Peyer's patch (tissue), 4 donors: ENCODE measurements at regions not wholly inside any gene's neighbourhood (a gene's known extent, or its start where the extent isn't known, plus 50 kb on each side); places are given as distances from the start of the nearest gene placed in this dataset.

Experiments
- POLR2A ChIP-seq, 2 donors: fragments of 450-650 bp; IDR thresholded peaks; one replicate each; pipeline ENCODE4 v1.5.1; 2017; ENCODE audit warnings: antibody characterized with exemption in 2 of 2, mild to moderate bottlenecking in 2 of 2, moderate library complexity in 2 of 2
- TF ChIP-seq, protein P1 (sequence below), 6 experiments: fragments of 450-650 bp in 4 of 6; fragments of 200-600 bp in 2 of 6; sonication (generic) in 1 of 6; IDR thresholded peaks; one replicate each; pipeline ENCODE4 v1.5.1; 2017 to 2019; ENCODE audit warnings: antibody characterized with exemption in 6 of 6, mild to moderate bottlenecking in 3 of 6, moderate library complexity in 1 of 6

DNA sequence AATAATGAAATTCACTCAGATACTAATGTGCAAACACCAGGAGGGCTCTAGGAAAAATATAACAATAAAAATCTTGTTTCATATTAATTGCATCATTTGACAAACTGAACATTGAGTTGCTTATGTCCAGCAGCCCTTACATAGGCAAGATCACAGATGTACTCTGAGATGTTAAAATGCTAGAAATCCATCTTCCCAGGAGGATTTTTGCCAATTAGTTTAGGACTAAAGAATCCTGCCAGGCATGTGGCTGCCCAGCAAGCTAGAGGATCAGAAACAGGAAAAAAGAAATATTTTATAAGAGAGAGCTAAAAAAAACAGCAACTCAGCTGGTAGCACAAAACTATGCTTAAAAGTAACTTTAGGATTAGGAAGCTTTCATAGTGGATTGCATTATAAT lies 407.8 kb downstream of the NXPH1 start:
- no peak for TF ChIP-seq POLR2A (IDR thresholded peaks at IDR 0.05)
- TF ChIP-seq, protein P1, sequence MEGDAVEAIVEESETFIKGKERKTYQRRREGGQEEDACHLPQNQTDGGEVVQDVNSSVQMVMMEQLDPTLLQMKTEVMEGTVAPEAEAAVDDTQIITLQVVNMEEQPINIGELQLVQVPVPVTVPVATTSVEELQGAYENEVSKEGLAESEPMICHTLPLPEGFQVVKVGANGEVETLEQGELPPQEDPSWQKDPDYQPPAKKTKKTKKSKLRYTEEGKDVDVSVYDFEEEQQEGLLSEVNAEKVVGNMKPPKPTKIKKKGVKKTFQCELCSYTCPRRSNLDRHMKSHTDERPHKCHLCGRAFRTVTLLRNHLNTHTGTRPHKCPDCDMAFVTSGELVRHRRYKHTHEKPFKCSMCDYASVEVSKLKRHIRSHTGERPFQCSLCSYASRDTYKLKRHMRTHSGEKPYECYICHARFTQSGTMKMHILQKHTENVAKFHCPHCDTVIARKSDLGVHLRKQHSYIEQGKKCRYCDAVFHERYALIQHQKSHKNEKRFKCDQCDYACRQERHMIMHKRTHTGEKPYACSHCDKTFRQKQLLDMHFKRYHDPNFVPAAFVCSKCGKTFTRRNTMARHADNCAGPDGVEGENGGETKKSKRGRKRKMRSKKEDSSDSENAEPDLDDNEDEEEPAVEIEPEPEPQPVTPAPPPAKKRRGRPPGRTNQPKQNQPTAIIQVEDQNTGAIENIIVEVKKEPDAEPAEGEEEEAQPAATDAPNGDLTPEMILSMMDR (IDR thresholded peaks at IDR 0.05): no peak
